WTC11 (cell line): ENCODE measurements at regions not wholly inside any gene's neighbourhood (a gene's known extent, or its start where the extent isn't known, plus 50 kb on each side); places are given as distances from the start of the nearest gene placed in this dataset.

Experiments used
- ATAC-seq: fragments of 200-7000 bp; cut with Tn5 transposase; 2 replicates; pipeline ENCODE4 v1.10.0; 2021; ENCODE audit warnings: mild to moderate bottlenecking, moderate library complexity
- CTCF ChIA-PET: fragments of 300-600 bp; sonication (Branson Sonifier 250); formaldehyde crosslinking; loops from one replicate; lab custom pipeline; 2021; ENCODE audit warnings: antibody characterized with exemption; lab: Charles Lee
- POLR2A ChIA-PET: fragments of 350-600 bp; sonication (Branson Sonifier 250); formaldehyde crosslinking; loops from one replicate; lab custom pipeline; 2021; ENCODE audit warnings: antibody characterized with exemption; lab: Charles Lee
- DNase-seq: peaks from one replicate; pipeline ENCODE4 v3.0.0; 2021; ENCODE audit warnings: low spot score
- H3K27ac Mint-ChIP-seq: 2 replicates; pipeline ENCODE4 v1.8.0; 2021; ENCODE audit warnings: mixed read lengths
- H3K27me3 Mint-ChIP-seq: 2 replicates; pipeline ENCODE4 v1.8.0; 2021; ENCODE audit warnings: low read depth, mild to moderate bottlenecking, moderate library complexity, mixed read lengths
- H3K36me3 Mint-ChIP-seq: 2 replicates; pipeline ENCODE4 v1.8.0; 2021; ENCODE audit warnings: mixed read lengths
- H3K4me1 Mint-ChIP-seq: 2 replicates; pipeline ENCODE4 v1.8.0; 2022; ENCODE audit warnings: mixed read lengths
- H3K4me3 Mint-ChIP-seq: 2 replicates; pipeline ENCODE4 v1.8.0; 2021; ENCODE audit warnings: mild to moderate bottlenecking, moderate library complexity, mixed read lengths
- H3K9me3 Mint-ChIP-seq: 2 replicates; pipeline ENCODE4 v1.8.0; 2021; ENCODE audit warnings: mixed read lengths
- ARID4B ChIP-seq: sonication (generic); formaldehyde crosslinking; IDR thresholded peaks from 2 replicates; pipeline ENCODE4 v1.8.0; 2023; ENCODE audit warnings: missing genetic modification reagents, mild to moderate bottlenecking, borderline replicate concordance
- CDX4 ChIP-seq: fragments of 250-450 bp; sonication (Bioruptor Pico); IDR thresholded peaks from 2 replicates; pipeline ENCODE4 v1.9.0; 2021; ENCODE audit warnings: moderate library complexity, mild to moderate bottlenecking, inconsistent platforms, borderline replicate concordance
- FOXJ3 ChIP-seq: sonication (generic); formaldehyde crosslinking; IDR thresholded peaks from 2 replicates; pipeline ENCODE4 v1.9.0; 2021; ENCODE audit warnings: missing genetic modification reagents, mild to moderate bottlenecking, borderline replicate concordance
- FOXK1 ChIP-seq: sonication (generic); formaldehyde crosslinking; IDR thresholded peaks from 2 replicates; pipeline ENCODE4 v1.8.0; 2022; ENCODE audit warnings: mild to moderate bottlenecking, moderate library complexity, missing genetic modification reagents
- GRHL2 ChIP-seq: fragments of 250-450 bp; sonication (Bioruptor Pico); IDR thresholded peaks from 2 replicates; pipeline ENCODE4 v1.8.0; 2022; ENCODE audit warnings: mild to moderate bottlenecking, moderate library complexity; ENCODE audit not compliant: insufficient replicate concordance, severe bottlenecking
- HMGA2 ChIP-seq: fragments of 250-450 bp; sonication (Bioruptor Pico); IDR thresholded peaks from 2 replicates; pipeline ENCODE4 v1.4.0; 2021; ENCODE audit warnings: mild to moderate bottlenecking, moderate library complexity
- JAZF1 ChIP-seq: fragments of 250-450 bp; sonication (Bioruptor Pico); IDR thresholded peaks from 2 replicates; pipeline ENCODE4 v1.9.0; 2021; ENCODE audit warnings: moderate library complexity, mild to moderate bottlenecking, inconsistent platforms
- MAX ChIP-seq: sonication (generic); formaldehyde crosslinking; IDR thresholded peaks from 2 replicates; pipeline ENCODE4 v1.8.0; 2022; ENCODE audit warnings: mild to moderate bottlenecking, missing genetic modification reagents
- MYBL2 ChIP-seq: sonication (generic); formaldehyde crosslinking; IDR thresholded peaks from 2 replicates; pipeline ENCODE4 v1.8.1; 2023; ENCODE audit warnings: mild to moderate bottlenecking, moderate library complexity, missing genetic modification reagents
- NR2C2 ChIP-seq: sonication (generic); formaldehyde crosslinking; IDR thresholded peaks from 2 replicates; pipeline ENCODE4 v1.8.0; 2022; ENCODE audit warnings: mild to moderate bottlenecking, missing genetic modification reagents
- SOX15 ChIP-seq: fragments of 250-450 bp; sonication (Bioruptor Pico); IDR thresholded peaks from 2 replicates; pipeline ENCODE4 v1.9.0; 2021; ENCODE audit warnings: mild to moderate bottlenecking
- USF1 ChIP-seq: sonication (generic); formaldehyde crosslinking; IDR thresholded peaks from 2 replicates; pipeline ENCODE4 v1.8.0; 2022; ENCODE audit warnings: mild to moderate bottlenecking, missing genetic modification reagents
- ZNF263 ChIP-seq: sonication (generic); formaldehyde crosslinking; IDR thresholded peaks from 2 replicates; pipeline ENCODE4 v1.8.1; 2022; ENCODE audit warnings: low read depth, mild to moderate bottlenecking, moderate library complexity, missing genetic modification reagents
- ZNF317 ChIP-seq: sonication (generic); formaldehyde crosslinking; IDR thresholded peaks from 2 replicates; pipeline ENCODE4 v1.8.1; 2023; ENCODE audit warnings: low read depth, mild to moderate bottlenecking, moderate library complexity, missing genetic modification reagents, borderline replicate concordance
- ZNF512 ChIP-seq: sonication (generic); formaldehyde crosslinking; IDR thresholded peaks from 2 replicates; pipeline ENCODE4 v1.8.1; 2022; ENCODE audit warnings: missing genetic modification reagents, borderline replicate concordance
- ZNF671 ChIP-seq: fragments of 250-450 bp; sonication (Bioruptor Pico); IDR thresholded peaks from 2 replicates; pipeline ENCODE4 v1.8.0; 2021; ENCODE audit warnings: mild to moderate bottlenecking
- TF ChIP-seq, protein P1 (sequence below): sonication (generic); formaldehyde crosslinking; IDR thresholded peaks from 2 replicates; pipeline ENCODE4 v1.8.0; 2023; ENCODE audit warnings: missing genetic modification reagents
- TF ChIP-seq, protein P2 (sequence below): sonication (generic); formaldehyde crosslinking; conservative IDR thresholded peaks from 2 replicates; pipeline ENCODE4 v1.8.1; 2023; ENCODE audit warnings: mild to moderate bottlenecking, low read depth, missing genetic modification reagents, moderate library complexity
- TF ChIP-seq, protein P3 (sequence below): sonication (generic); formaldehyde crosslinking; IDR thresholded peaks from 2 replicates; pipeline ENCODE4 v1.8.1; 2022; ENCODE audit warnings: low read depth, mild to moderate bottlenecking, moderate library complexity, missing genetic modification reagents, borderline replicate concordance
- TF ChIP-seq, protein P4 (sequence below): fragments of 250-450 bp; sonication (Bioruptor Pico); IDR thresholded peaks from 2 replicates; pipeline ENCODE4 v1.9.0; 2021; ENCODE audit warnings: mild to moderate bottlenecking

DNA sequence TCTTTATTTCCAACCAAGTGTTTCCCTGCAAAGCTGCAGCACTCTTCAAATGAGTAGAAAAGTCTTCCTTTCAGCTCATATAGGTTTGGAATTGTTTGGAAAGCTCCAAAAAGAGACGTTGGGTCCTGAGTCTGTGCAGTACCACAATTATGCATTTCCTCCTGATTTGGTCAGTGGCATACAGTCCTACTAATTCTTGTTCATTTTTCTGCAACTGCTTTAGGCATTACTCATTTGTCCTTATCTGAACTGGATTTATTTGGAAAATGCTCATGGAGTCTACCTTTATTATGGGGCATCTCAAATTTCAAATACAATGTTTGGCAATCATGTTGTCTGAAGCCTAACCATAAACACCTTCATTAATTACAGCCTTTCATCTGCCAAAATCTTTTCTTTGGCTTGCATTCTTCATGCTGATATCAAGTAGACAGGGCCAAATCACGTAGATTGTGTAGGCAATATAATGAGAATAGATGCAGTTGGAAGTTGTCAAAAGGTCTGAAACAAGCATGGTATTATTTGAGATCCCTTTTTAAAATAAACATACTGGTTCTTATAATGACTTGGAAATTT is 232.8 kb downstream of the TLE1 start:
- Mint-ChIP-seq H3K27ac (no peak overlapping the region), H3K4me3 (no peak overlapping the region), H3K36me3 (no peaks in the 10 kb centered on the region), H3K27me3 (no peaks in the 10 kb centered on the region), H3K4me1 (no peaks in the 10 kb centered on the region), H3K9me3 (no peaks in the 10 kb centered on the region)
- ATAC-seq (no peak), DNase-seq (no peak)
- ChIA-PET CTCF (no interaction called here), POLR2A (no interaction called here)
- TF ChIP-seq MYBL2 (CRISPR knock-in tag) (no peak), GRHL2 (CRISPR knock-in tag) (no peak), HMGA2 (no peak), USF1 (no peak), ZNF317 (CRISPR knock-in tag) (no peak), MAX (CRISPR knock-in tag) (no peak), NR2C2 (no peak), ZNF263 (CRISPR knock-in tag) (no peak), CDX4 (CRISPR knock-in tag) (no peak), ZNF671 (CRISPR knock-in tag) (no peak), FOXK1 (CRISPR knock-in tag) (no peak), ZNF512 (CRISPR knock-in tag) (no peak)
- TF ChIP-seq, protein P1, sequence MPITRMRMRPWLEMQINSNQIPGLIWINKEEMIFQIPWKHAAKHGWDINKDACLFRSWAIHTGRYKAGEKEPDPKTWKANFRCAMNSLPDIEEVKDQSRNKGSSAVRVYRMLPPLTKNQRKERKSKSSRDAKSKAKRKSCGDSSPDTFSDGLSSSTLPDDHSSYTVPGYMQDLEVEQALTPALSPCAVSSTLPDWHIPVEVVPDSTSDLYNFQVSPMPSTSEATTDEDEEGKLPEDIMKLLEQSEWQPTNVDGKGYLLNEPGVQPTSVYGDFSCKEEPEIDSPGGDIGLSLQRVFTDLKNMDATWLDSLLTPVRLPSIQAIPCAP (CRISPR knock-in tag), result no peak
- TF ChIP-seq, protein P2, sequence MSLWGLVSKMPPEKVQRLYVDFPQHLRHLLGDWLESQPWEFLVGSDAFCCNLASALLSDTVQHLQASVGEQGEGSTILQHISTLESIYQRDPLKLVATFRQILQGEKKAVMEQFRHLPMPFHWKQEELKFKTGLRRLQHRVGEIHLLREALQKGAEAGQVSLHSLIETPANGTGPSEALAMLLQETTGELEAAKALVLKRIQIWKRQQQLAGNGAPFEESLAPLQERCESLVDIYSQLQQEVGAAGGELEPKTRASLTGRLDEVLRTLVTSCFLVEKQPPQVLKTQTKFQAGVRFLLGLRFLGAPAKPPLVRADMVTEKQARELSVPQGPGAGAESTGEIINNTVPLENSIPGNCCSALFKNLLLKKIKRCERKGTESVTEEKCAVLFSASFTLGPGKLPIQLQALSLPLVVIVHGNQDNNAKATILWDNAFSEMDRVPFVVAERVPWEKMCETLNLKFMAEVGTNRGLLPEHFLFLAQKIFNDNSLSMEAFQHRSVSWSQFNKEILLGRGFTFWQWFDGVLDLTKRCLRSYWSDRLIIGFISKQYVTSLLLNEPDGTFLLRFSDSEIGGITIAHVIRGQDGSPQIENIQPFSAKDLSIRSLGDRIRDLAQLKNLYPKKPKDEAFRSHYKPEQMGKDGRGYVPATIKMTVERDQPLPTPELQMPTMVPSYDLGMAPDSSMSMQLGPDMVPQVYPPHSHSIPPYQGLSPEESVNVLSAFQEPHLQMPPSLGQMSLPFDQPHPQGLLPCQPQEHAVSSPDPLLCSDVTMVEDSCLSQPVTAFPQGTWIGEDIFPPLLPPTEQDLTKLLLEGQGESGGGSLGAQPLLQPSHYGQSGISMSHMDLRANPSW (CRISPR knock-in tag), result no peak
- TF ChIP-seq, protein P3, sequence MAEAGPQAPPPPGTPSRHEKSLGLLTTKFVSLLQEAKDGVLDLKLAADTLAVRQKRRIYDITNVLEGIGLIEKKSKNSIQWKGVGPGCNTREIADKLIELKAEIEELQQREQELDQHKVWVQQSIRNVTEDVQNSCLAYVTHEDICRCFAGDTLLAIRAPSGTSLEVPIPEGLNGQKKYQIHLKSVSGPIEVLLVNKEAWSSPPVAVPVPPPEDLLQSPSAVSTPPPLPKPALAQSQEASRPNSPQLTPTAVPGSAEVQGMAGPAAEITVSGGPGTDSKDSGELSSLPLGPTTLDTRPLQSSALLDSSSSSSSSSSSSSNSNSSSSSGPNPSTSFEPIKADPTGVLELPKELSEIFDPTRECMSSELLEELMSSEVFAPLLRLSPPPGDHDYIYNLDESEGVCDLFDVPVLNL (CRISPR knock-in tag), result no peak

DNA sequence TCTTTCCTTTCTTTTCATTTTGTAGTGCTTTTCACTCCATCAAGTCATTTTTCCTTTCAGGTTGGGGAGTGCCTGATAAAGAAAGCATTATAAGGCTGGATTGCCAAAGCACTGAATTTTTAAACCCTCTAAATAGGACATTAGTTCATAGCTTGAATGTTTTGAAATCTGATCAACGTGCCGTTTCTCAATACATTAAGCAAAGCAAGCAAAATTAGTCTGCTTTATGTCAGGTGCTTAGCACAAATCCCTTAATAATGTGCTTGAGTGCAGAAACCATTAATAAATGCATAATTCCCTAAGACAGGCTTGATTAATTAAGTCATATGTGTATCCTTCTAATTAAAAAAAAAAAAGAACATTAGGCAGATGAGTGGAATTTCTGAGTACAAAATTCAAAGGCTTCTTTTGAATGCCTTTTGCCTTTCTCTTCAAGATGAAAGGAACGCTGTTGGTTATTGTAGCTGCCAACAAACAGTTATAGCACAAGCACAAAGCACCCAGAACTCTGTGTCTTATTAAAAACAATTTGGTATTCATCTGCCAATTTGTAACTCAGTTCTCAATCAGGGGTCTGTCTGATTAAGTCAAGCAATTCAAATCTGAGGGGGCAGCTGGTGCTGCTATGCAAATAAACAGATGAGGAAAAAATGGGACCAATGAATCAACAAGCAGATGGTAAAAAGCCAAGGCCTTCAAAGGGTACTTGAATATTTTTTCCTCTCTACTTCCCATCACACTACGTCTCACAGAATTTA is 233.7 kb downstream of the TLE1 start:
- DNase-seq (no peak), ATAC-seq (no peak)
- Mint-ChIP-seq H3K36me3 (no peaks in the 10 kb centered on the region), H3K27ac (no peak overlapping the region), H3K27me3 (no peaks in the 10 kb centered on the region), H3K9me3 (no peaks in the 10 kb centered on the region), H3K4me1 (no peaks in the 10 kb centered on the region), H3K4me3 (no peak overlapping the region)
- CTCF ChIA-PET, result no interaction called here
- POLR2A ChIA-PET, result no interaction called here
- TF ChIP-seq ARID4B (CRISPR knock-in tag), result no peak
- no peak for TF ChIP-seq MAX (CRISPR knock-in tag)
- no peak for TF ChIP-seq SOX15 (CRISPR knock-in tag)
- no peak for TF ChIP-seq ZNF317 (CRISPR knock-in tag)
- no peak for TF ChIP-seq MYBL2 (CRISPR knock-in tag)
- TF ChIP-seq, protein P4, sequence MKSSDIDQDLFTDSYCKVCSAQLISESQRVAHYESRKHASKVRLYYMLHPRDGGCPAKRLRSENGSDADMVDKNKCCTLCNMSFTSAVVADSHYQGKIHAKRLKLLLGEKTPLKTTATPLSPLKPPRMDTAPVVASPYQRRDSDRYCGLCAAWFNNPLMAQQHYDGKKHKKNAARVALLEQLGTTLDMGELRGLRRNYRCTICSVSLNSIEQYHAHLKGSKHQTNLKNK (CRISPR knock-in tag), result no peak
- no peak for TF ChIP-seq FOXJ3 (CRISPR knock-in tag)
- TF ChIP-seq JAZF1, result no peak
